Astrocyte of the spinal cord (primary cell): ENCODE measurements at regions not wholly inside any gene's neighbourhood (a gene's known extent, or its start where the extent isn't known, plus 50 kb on each side); places are given as distances from the start of the nearest gene placed in this dataset.

Experiments used
- DNase-seq: peaks from one replicate; pipeline ENCODE4 v3.0.0; 2011; ENCODE audit warnings: low read depth, low spot score
- H3K4me3 ChIP-seq: 2 replicates; pipeline ENCODE4 v1.5.1; 2011; ENCODE audit warnings: low read depth, mild to moderate bottlenecking, low read length, moderate library complexity
- in situ Hi-C: cut with HindIII; loops from 2 replicates; pipeline ENCODE4 v1.10.0; 2017; ENCODE audit warnings: low sequenced_read_pairs
- TF ChIP-seq, protein P1 (sequence below): IDR thresholded peaks from 2 replicates; pipeline ENCODE4 v1.5.1; 2012; ENCODE audit warnings: low read depth, mild to moderate bottlenecking, low read length, inconsistent platforms

DNA sequence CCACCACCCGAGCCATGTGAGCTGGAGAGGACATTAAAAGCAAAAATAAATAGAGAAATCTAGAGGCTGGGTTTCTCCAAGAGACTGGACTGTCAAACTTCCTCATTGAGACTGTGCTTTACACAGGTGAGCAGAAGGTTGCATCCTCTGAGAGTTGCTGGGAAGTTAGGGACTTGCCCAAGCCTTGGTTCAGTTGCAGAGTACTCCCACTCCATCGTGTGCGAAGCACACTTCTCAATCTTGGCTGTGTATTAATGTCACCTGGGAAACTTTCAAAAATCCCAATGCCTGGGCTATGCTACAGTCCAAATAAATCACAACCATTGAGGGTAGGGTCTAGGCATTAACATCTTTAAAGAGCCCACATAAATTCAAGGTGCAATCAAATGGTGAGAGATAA lies 89.2 kb downstream of the ZNF330 start:
- TF ChIP-seq, protein P1, sequence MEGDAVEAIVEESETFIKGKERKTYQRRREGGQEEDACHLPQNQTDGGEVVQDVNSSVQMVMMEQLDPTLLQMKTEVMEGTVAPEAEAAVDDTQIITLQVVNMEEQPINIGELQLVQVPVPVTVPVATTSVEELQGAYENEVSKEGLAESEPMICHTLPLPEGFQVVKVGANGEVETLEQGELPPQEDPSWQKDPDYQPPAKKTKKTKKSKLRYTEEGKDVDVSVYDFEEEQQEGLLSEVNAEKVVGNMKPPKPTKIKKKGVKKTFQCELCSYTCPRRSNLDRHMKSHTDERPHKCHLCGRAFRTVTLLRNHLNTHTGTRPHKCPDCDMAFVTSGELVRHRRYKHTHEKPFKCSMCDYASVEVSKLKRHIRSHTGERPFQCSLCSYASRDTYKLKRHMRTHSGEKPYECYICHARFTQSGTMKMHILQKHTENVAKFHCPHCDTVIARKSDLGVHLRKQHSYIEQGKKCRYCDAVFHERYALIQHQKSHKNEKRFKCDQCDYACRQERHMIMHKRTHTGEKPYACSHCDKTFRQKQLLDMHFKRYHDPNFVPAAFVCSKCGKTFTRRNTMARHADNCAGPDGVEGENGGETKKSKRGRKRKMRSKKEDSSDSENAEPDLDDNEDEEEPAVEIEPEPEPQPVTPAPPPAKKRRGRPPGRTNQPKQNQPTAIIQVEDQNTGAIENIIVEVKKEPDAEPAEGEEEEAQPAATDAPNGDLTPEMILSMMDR, result no peak
- no peak for DNase-seq
- in situ Hi-C loops, result no loop called here
- no peak overlapping the region for H3K4me3 ChIP-seq

DNA sequence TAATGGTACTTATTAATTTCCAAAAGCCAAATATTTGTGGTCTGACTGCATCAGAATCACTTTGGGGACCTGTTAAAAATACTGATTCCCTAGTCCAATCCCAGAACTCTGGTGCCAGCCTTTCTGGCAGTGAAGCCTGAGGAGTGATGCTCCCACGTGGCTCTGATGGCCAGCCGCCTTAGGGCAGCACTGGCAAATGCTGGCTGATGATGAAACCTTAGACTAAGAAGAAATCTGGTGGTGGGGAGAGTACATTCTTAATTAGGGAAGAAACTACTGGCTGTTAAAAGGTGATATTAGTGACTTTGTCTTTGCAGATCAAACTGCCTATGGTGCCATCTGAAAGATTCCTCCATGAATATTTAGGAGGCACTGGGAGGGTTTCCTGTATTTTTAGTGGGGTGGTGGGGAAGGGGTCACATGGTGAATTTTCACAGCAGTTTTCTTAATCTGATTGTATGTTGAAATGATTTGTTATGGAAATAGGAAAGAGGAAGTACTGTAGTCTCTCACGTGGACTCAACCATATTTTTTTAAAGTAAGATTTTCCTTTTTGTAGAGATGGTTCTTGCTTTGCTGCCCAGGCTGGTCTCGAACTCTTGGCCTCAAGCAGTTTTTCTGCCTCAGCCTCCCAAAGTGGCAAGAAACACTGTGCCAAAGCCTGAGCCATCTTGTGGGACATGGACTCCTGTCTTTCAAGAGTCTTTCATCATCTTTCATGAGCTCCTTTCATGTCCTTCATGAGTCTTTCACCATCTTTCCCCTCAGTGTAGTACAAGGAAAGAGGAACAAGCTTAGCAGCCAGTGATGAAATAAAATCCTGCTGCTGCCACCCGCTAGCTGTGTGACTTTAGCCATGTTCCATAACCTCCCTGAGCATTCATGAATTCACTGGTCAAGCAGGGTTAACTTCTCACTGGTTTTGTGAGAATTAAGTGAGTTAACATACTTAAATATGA lies 90.8 kb downstream of the ZNF330 start:
- H3K4me3 ChIP-seq, result no peak overlapping the region
- in situ Hi-C loops, result no loop called here
- TF ChIP-seq, protein P1, result no peak
- no peak for DNase-seq

DNA sequence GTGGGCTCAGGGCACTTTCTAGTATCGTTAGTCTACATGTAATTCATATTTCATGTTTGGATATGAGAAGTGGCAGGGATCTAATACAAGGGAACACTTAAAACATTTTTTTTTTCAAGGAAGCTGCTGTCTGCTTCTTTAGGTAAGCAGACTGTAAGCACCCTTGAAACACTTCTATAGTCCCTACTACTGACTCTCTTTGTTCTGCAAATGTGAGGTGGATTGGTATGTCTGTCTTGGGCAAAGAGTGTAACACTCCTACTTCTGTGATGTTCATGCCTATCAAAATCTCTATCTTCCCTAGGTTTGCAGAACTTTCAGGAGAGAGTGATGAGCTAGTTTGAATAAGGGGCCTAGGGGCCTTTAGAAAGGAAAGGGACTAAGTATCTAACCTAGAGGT lies 93.9 kb downstream of the ZNF330 start:
- in situ Hi-C loops, result no loop called here
- H3K4me3 ChIP-seq, result no peak overlapping the region
- TF ChIP-seq, protein P1, result no peak
- no peak for DNase-seq

DNA sequence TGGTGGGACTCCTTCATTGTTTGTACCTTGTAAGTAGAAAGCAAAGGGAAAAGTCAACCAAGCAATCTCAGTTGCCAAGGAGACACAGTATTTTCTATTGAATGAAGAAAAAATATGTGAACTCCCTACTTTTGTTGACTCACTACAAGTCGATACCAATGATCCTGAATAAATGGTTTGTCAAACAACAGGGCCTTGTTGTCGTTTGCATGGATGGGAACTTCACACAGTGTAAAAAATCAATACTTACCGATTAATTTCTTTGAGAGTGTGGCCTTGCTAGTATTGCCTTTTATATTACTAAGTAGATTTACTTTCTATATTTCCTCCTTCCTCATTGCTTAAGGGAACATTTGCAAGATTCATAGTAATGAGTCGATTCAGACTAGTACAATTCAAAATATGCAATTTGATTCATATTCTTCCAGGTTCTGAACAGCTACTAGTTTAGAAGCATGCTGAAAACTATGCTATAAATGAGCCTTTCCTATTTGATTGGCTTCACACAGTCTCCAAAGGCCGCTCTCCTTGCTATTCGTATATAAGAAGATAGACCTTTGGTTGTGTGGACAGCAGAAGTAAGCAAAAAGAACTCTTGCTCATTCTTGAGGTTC lies 108.0 kb downstream of the ZNF330 start:
- no peak for DNase-seq
- in situ Hi-C loops, result no loop called here
- TF ChIP-seq, protein P1, result no peak
- no peak overlapping the region for H3K4me3 ChIP-seq

DNA sequence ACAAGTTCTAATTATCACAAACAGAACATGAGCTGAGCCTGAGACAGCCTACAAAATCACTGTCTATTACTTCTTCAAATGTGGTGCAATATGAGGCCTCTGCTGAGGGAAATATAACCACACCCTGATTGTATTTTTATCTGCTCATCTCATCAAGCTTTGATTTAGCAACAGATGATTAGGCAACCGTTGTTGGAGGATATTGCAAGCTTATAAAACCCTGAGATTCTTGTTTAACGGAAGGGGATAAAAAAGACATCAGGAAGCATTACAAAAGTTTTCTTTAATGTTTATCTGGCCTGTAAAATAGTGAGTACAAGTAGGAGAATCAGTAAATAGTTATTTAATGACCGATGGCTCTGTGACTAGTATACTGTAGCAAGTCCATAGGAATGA lies 108.5 kb downstream of the ZNF330 start:
- H3K4me3 ChIP-seq, result no peak overlapping the region
- no peak for DNase-seq
- in situ Hi-C loops, result no loop called here
- TF ChIP-seq, protein P1, result no peak

DNA sequence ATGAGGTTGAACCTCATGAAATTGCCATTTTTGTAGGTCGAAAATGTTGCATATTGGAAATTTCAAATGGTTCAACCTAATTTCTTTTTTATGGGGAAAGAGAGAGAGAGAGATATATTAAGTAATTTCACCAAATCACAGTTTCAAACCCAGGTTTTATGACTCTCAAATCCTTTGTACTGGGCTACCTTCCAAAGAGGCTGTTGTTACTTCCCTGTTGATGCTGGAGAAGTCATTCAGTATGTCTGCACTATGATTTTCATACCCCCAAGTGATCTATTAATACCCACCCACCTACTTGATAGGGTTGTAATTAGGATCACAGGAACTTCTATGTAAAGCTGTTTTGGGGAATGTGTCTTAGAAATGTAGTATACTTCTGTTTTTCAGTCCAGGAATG lies 109.9 kb downstream of the ZNF330 start:
- DNase-seq, result no peak
- H3K4me3 ChIP-seq, result no peak overlapping the region
- TF ChIP-seq, protein P1, result no peak
- in situ Hi-C loops, result no loop called here
